LoVo (cell line): ENCODE measurements at regions not wholly inside any gene's neighbourhood (a gene's known extent, or its start where the extent isn't known, plus 50 kb on each side); places are given as distances from the start of the nearest gene placed in this dataset.

ENCODE experiments used
- DNase-seq: peaks from one replicate; pipeline ENCODE4 v3.0.0-alpha.2; 2016; ENCODE audit warnings: low spot score

GRCh38 chr7:109295158-109295557 is 725.5 kb downstream of the DNAJB9 start:
- no peak for DNase-seq

- DNase-seq: no peak
Measured at GRCh38 chr7:109308816-109309215, 739.1 kb downstream of the DNAJB9 start.

- no peak for DNase-seq
Measured at GRCh38 chr7:109309790-109310189, 740.1 kb downstream of the DNAJB9 start.

GRCh38 chr7:109318136-109318535 is 748.5 kb downstream of the DNAJB9 start:
- DNase-seq: no peak

DNA sequence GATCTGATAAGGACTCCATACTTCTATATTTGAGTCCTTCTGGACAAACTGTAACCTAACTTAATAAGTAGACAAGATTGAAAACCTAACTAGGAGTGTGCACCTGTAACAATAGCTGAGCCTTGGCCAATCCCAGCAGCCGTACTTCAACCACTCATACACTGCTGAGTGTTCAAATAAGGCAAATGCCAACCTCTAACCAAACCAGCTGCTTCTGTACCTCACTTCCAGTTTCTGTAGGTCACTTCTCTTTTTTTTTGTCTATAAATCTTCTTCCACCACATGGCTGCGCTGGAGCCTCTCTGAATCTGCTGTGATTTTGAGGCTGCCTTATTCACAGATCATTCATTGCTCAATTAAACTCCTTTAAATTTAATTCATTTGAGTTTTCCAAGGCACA is 753.2 kb downstream of the DNAJB9 start:
- no peak for DNase-seq

GRCh38 chr7:109331423-109331822 is 761.7 kb downstream of the DNAJB9 start:
- DNase-seq: no peak

DNA sequence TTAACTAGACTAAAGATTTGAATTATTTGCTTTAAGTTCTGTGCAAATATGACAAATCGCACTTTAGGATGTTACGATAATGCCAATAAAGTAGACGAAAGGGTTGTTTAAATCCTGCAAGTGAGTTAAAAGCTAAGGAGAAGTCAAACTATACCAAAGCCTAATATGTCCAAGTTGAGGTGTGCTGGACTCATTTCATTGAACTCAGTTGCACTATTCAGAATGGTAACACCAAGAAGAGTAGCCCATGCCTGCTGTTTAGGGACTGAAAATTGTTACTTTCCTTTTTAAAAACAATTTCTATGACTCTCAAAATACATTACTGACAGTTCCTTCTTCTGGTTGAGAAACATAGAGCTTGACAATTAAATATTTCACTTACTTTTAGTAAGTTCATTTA is 766.3 kb downstream of the DNAJB9 start:
- DNase-seq: no peak

GRCh38 chr7:109336531-109336930 is 766.9 kb downstream of the DNAJB9 start:
- DNase-seq: no peak

DNA sequence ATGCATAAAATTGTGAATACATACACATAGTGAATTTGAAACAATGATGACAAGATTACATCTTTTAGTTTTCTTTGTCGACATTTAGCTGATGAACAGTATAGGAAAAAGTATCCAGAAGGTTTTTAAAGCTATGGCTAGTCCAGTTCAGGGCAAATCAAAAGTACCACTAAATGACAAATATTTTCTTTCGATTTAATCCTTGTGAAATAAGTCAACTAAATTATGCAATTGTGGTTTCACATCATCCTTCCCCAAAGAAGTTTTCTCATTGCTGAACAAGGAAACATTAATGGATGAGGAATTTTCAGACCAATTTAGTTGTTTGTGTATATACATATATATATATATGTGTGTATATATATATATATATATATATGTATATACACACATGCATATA is 774.0 kb downstream of the DNAJB9 start:
- DNase-seq: no peak

DNA sequence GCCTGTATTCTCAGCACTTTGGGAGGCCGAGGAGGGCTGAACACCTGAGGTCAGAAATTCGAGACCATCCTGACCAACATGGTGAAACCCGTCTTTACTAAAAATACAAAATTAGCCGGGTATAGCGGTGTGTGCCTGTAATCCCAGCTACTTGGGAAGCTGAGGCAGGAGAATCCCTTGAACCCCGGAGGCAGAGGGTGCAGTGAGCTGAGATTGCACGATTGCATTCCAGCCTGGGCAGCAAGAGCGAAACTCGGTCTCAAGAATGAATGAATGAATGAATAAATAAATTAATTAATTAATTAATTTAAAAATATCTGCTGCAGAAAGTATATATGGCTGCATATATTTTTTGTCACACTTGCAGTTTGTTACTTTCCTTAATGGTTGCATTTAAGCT is 781.8 kb downstream of the DNAJB9 start:
- no peak for DNase-seq

- no peak for DNase-seq
Measured at GRCh38 chr7:109354000-109354399, 784.3 kb downstream of the DNAJB9 start.

- DNase-seq: no peak
Measured at GRCh38 chr7:109354552-109354951, 784.9 kb downstream of the DNAJB9 start.

DNA sequence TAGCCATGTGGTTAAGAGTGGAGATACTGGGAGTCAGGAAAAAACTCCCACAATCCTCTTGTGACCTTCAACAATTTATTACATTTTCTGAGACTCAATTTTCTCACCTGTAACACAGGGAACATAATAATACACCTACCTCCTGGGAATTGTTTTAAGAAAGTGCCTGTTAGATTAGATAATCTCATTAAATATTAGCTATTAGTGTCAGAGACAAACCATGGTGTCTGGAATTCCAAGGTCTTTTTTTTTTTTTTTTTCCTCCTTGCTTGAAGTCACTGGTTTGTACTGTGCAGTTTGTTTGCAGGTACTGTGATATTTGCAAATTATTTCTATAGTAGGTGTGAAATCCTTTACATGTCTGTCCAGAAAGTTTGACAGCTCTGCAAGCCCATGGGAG is 806.1 kb downstream of the DNAJB9 start:
- no peak for DNase-seq

DNA sequence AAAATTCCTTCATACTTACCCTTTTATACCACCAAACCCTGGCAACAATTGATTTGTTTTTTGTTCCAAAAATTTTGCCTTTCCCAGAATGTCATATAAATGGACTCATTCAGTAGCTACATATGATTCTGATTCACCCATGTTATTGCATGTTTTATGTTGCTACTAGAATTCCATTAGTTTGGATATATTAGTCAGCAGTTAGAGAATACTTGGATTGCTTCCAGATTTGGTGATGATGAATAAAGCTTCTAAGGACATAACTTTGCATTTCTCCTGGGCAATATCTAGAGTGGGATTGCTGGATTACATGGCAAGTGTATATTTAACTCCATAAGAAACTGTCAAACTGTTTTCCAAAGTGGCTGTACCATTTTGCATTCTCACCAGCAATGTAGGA is 806.9 kb downstream of the DNAJB9 start:
- no peak for DNase-seq

DNA sequence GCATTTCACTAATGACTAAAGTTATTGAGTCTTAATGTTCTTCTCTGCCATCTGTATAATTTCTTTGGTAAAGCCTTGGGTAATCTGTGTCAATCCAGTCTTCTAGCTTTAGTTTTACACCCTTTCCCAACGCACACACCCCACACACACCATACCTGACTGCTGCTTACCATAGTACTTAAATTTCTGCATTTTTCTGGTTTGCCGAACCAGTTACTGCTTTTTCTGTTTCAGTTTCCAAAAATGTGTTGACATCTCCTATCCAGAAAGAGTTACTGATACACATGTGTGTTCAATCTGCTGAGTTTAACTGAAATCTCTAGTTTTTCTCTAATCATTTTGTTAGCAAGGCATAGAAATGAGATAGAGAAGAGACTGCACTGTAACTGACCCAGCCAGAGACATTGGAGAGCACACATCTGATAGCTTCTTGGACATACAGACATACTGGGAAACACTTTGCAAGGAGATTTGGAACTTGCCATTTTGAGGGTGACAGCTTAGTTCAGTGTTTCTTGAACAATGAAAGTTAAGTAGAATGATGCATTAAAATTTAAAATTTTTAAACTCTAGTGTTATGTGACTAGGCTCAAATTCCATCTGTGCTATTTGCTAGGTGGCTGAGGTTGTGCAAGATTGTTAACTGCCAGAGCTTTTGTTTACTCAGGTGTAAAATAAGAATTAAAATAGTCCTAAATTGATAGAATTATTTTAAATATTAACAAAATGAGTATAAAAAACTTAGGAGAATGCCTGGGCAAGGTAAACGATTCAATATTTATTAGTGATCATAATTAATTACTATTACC is 807.6 kb downstream of the DNAJB9 start:
- no peak for DNase-seq

GRCh38 chr7:109386959-109387358 is 817.3 kb downstream of the DNAJB9 start:
- no peak for DNase-seq

DNA sequence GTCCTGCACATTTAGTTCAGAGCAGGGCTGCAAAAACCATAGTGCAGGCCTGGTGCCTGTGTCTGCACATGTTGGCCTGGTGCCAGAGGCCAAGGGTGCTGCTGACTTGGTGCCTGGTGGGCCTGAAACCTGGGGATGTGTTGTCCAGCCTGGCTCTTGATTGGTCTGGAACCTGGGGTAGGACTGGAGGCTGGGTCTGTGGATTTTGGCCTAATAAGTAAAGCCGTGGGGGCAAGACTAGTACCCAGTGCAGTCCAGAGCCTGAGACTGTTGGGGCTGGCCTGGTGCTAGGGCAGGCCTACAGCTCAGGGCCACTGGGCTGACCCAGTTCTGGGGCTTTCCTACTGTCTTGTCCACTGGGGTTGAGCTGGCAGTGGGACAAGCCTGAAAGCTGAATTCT is 817.9 kb downstream of the DNAJB9 start:
- DNase-seq: no peak

- DNase-seq: no peak
Measured at GRCh38 chr7:109391240-109391639, 821.6 kb downstream of the DNAJB9 start.

DNA sequence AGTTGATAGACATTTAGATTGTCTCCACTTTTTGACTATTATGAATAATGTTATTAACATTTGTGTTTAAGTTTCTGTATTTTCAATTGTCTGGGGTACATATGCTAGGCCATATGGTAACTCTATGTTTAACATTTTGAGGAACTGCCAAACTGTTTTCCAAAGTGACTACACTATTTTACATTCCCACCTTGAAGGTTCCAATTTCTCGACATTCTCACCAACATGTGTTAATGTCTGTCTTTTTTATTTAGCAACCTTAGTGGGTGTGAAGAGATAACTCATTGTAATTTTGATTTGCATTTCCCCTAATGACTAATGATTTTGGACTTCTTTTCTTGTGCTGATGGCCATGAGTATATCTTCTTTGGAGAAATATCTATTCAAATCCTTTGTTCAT is 832.4 kb downstream of the DNAJB9 start:
- no peak for DNase-seq

GRCh38 chr7:109407756-109408155 is 838.1 kb downstream of the DNAJB9 start:
- DNase-seq: no peak

- no peak for DNase-seq
Measured at GRCh38 chr7:109437957-109438356, 868.3 kb downstream of the DNAJB9 start.

GRCh38 chr7:109449760-109450159 is 880.1 kb downstream of the DNAJB9 start:
- no peak for DNase-seq

DNA sequence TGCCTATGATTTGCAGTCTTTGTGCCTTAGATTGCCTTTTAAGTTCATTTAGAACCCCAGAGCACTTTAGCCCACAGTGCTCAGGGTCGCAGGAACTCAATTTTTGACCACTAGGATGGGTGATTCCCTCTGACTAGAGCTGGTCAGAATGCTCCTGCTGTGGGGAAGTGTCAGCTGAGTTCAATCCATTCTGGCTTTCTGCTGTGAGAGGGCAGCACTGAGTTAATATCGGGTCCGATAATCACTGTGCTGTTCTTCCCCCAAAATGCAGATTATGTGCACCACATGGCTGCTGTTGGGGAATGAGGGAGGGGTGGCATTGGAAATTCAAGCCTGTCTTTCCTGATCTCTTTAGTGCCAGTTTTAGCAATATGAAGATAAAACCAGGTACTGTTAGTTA is 886.4 kb downstream of the DNAJB9 start:
- DNase-seq: no peak

- DNase-seq: no peak
Measured at GRCh38 chr7:109460296-109460695, 890.6 kb downstream of the DNAJB9 start.
